Activated CD4-positive, alpha-beta memory T cell treated with anti-CD3 and anti-CD28 coated beads for 36 hours (primary cell): ENCODE measurements at regions not wholly inside any gene's neighbourhood (a gene's known extent, or its start where the extent isn't known, plus 50 kb on each side); places are given as distances from the start of the nearest gene placed in this dataset.
"Not testable (repeated sequence)": the region's sequence is repeated elsewhere in the genome, so short reads cannot be mapped to it uniquely, and the experiment has no call there.

Experiments
- CTCF ChIA-PET: fragments of 350-600 bp; sonication (Branson Sonifier 250); formaldehyde crosslinking; loops from one replicate; lab custom pipeline; 2021; ENCODE audit warnings: antibody characterized with exemption, inconsistent platforms; lab: Charles Lee
- POLR2A ChIA-PET: fragments of 350-600 bp; sonication (Branson Sonifier 250); formaldehyde crosslinking; loops from one replicate; lab custom pipeline; 2021; ENCODE audit warnings: antibody characterized with exemption; lab: Charles Lee
- DNase-seq: peaks from one replicate; pipeline ENCODE4 v3.0.0-alpha.2; 2020
- H3K27ac Mint-ChIP-seq: one replicate; pipeline ENCODE4 v1.8.0; 2021; ENCODE audit warnings: mixed read lengths
- H3K27me3 Mint-ChIP-seq: one replicate; pipeline ENCODE4 v1.8.0; 2021; ENCODE audit warnings: mixed read lengths
- H3K36me3 Mint-ChIP-seq: one replicate; pipeline ENCODE4 v1.8.0; 2021; ENCODE audit warnings: mixed read lengths
- H3K4me1 Mint-ChIP-seq: one replicate; pipeline ENCODE4 v1.8.0; 2021; ENCODE audit warnings: low read depth, mixed read lengths
- H3K4me3 Mint-ChIP-seq: one replicate; pipeline ENCODE4 v1.8.0; 2021; ENCODE audit warnings: mild to moderate bottlenecking, mixed read lengths
- H3K9me3 Mint-ChIP-seq: one replicate; pipeline ENCODE4 v1.8.0; 2021; ENCODE audit warnings: mixed read lengths
- intact Hi-C: fragments of 100-400 bp; cut with micrococcal nuclease; formaldehyde crosslinking; loops from one replicate; pipeline ENCODE4 v1.15.1; 2023

DNA sequence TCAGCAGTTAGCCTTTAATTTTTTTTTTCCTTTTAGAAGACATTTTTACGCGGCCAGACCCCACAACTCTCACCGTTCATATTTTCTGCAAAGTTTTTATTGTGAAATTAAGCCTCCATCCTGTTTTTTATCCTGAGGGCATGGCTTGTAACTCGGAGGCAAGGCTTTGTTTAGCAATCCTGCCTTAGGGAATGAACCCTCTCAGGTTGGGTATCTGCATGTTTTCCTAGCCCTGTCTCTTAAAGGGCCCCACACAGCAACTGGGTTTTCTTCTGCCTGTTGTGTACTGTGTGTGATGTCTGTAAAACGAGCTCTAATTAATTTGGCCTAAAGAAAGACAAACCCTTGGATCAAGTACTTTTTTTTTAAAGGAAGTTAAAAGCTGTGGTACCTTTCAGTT, 130.2 kb upstream of the COBL start:
- peaks cover 11% of the 10 kb centered on the region for H3K9me3 Mint-ChIP-seq
- intact Hi-C loops: no loop called here
- no peaks in the 10 kb centered on the region for H3K36me3 Mint-ChIP-seq
- no peak overlapping the region for H3K27ac Mint-ChIP-seq
- no peak overlapping the region for H3K4me3 Mint-ChIP-seq
- POLR2A ChIA-PET: no interaction called here
- H3K4me1 Mint-ChIP-seq: no peaks in the 10 kb centered on the region
- peaks cover 11% of the 10 kb centered on the region for H3K27me3 Mint-ChIP-seq
- DNase-seq: no peak
- CTCF ChIA-PET: no interaction called here

DNA sequence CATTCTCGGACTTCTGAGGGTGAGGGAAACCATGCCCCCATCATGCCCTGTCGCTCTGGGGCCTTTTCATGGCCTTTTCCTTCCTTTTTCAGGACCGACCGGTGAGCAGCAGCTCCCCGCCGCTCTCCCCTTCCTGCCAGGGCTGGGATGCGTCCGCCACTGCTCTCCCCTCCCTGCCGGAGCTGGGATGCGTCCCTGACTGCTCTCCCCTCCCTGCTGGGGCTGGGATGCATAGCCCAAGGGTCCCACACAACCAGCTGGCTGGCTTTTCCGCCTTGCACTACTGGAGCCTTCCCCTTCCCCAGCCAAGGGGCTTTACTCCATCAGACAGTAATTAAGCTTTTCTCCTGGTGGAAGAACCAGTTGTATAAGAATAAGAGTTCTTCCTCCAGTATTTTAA, 129.7 kb upstream of the COBL start:
- Mint-ChIP-seq H3K27ac (no peak overlapping the region), H3K9me3 (peaks cover 11% of the 10 kb centered on the region), H3K27me3 (peaks cover 11% of the 10 kb centered on the region), H3K4me1 (no peaks in the 10 kb centered on the region), H3K4me3 (no peak overlapping the region), H3K36me3 (no peaks in the 10 kb centered on the region)
- intact Hi-C loops: no loop called here
- POLR2A ChIA-PET: no interaction called here
- CTCF ChIA-PET: no interaction called here
- DNase-seq: no peak

DNA sequence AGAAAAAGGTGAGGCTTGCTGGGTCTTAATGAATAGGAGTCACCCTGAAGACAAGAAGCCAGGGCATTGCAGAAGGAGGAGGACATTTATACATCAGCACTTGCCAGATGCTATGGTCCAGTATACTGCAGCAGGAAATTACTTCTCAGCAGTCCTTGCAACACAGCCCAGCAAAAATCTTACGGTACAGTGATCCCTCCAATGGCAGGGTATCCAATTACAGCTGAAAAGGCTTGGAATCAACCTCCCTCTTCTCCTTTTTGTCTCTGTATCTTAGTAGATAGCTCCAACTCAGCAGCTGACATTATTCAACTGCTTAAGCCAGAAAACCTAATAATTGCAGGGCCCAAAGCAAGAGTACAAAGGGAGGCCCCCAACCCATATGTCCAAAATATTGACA, 128.3 kb upstream of the COBL start:
- ChIA-PET CTCF (no interaction called here), POLR2A (no interaction called here)
- H3K27ac Mint-ChIP-seq: no peak overlapping the region
- intact Hi-C loops: no loop called here
- H3K36me3 Mint-ChIP-seq: no peaks in the 10 kb centered on the region
- peaks cover 11% of the 10 kb centered on the region for H3K9me3 Mint-ChIP-seq
- DNase-seq: no peak
- no peak overlapping the region for H3K4me3 Mint-ChIP-seq
- H3K4me1 Mint-ChIP-seq: no peaks in the 10 kb centered on the region
- H3K27me3 Mint-ChIP-seq: peaks cover 3% of the 10 kb centered on the region

DNA sequence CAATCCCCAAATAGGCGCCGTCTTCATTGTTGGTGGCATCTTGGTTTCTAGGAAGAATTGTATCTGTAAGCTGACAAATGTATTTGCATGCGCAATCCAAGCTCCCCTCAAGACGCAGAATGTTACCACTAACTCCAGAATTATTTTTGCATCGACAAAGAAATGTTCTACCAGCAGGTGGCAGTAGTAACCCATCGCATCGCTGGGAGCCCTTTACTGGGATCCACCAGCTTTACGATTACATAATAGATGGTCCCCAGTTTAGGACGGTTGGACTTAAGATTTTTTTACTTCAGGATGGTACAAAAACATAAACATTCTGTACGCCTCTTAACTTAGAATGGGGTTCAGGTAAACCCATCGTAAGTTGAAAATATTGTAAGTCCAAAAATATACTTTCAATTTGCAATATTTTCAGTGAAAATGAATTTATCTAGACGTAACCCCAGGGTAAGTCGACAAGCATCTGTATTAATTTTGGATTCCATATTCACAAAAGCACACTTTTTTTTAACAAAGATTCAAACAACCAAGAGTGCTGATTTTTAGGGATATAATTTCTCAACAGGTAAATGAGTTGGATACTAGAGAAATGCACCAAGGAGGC, 114.0 kb upstream of the COBL start:
- intact Hi-C loops: no loop called here
- Mint-ChIP-seq H3K27me3 (peaks cover 5% of the 10 kb centered on the region), H3K4me1 (peaks cover 4% of the 10 kb centered on the region), H3K36me3 (no peaks in the 10 kb centered on the region), H3K9me3 (no peaks in the 10 kb centered on the region), H3K27ac (no peak overlapping the region), H3K4me3 (no peak overlapping the region)
- CTCF ChIA-PET: interaction anchor here (0.6 to 1.7 kb wide), 5 partner anchors 27 to 1567 kb away, joined by 3 to 5 read pairs (median 3); no protein-coding TSS in a partner anchor
- POLR2A ChIA-PET: no interaction called here
- DNase-seq: peak; percentile 49

DNA sequence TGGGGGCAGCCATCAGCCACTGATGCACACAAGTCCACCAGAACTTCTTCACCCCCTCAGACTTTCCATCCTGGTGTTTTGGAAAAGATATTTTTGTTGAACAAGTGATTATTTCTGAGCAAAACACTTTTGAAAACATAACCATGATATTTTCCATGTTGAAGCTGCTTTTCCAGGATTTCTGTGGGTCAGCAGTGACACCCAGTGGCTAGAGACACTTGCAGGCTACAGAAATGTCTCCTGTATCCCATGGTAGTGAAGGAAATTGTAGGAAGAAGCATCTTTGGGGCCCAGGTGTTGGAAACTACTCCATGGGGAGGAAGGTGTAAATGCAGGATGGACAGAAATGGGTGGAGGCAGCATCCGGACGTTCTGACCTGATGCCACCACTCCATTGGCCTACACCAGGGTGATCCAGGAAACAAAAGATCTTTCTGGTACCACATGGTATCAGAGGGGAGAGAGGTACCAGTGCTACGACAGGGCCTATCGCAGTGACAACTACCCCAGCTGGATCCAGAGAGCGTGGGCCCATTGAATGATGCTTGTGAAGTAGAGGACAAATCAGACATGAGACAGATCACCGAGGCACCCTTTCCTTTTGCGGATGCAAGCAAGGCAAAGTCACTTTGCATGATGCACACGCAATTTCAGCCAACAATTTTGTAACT, 111.7 kb upstream of the COBL start:
- Mint-ChIP-seq H3K36me3 (no peaks in the 10 kb centered on the region), H3K4me3 (no peak overlapping the region), H3K27me3 (peaks cover 5% of the 10 kb centered on the region), H3K9me3 (no peaks in the 10 kb centered on the region), H3K4me1 (peaks cover 4% of the 10 kb centered on the region), H3K27ac (no peak overlapping the region)
- ChIA-PET CTCF (no interaction called here), POLR2A (no interaction called here)
- DNase-seq: no peak
- intact Hi-C loops: loop anchor here (1.0 kb wide), 1 partner anchor 266 kb away; no protein-coding TSS in a partner anchor

DNA sequence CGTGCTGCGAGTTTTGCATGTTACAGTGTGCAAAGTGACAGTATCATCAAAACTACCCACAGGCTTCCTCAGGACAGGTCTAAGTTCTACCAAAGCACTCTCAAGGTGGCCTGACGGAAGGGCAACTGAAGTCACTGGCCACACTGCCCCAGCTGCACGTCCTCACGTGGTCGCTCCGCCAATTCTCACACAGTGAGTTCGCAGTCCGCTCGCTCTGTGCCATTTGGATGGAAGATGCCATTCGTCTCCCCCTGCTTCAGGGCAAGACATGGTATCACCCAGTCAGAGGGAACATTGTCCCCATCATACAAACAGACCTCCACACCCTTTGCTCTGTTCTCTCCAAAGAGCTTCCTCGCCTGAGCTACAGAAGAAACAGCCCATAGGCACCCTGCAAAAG, 109.6 kb upstream of the COBL start:
- ChIA-PET CTCF (no interaction called here), POLR2A (no interaction called here)
- no peak for DNase-seq
- intact Hi-C loops: no loop called here
- peaks cover 4% of the 10 kb centered on the region for H3K4me1 Mint-ChIP-seq
- no peaks in the 10 kb centered on the region for H3K9me3 Mint-ChIP-seq
- H3K4me3 Mint-ChIP-seq: no peak overlapping the region
- H3K27me3 Mint-ChIP-seq: peaks cover 5% of the 10 kb centered on the region
- no peak overlapping the region for H3K27ac Mint-ChIP-seq
- H3K36me3 Mint-ChIP-seq: no peaks in the 10 kb centered on the region

DNA sequence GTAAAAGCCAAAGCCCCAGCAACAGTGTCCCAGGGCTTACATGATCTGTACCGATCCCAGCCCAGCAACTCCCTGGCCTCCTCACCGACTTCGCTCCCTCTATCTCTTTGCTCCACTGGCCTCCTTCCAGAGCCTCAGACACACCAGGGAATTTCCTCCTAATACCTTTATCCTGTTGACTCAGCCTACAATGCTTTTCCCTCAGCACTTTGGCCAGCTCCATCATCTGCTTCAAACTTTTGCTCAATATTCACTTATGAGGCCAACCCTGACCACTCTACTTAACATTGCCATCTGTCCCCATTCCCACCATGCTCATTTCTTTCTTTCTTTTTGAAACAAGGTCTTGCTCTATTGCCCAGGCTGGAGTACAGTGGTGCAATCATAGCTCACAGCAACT, 93.3 kb upstream of the COBL start:
- H3K9me3 Mint-ChIP-seq, H3K27me3 Mint-ChIP-seq, H3K4me3 Mint-ChIP-seq, intact Hi-C loops, H3K4me1 Mint-ChIP-seq, CTCF ChIA-PET, H3K27ac Mint-ChIP-seq, DNase-seq, H3K36me3 Mint-ChIP-seq: not testable (repeated sequence)
- POLR2A ChIA-PET: interaction anchor here (0.6 kb wide), 1 partner anchor 485 kb away, joined by 3 read pairs; no protein-coding TSS in a partner anchor

DNA sequence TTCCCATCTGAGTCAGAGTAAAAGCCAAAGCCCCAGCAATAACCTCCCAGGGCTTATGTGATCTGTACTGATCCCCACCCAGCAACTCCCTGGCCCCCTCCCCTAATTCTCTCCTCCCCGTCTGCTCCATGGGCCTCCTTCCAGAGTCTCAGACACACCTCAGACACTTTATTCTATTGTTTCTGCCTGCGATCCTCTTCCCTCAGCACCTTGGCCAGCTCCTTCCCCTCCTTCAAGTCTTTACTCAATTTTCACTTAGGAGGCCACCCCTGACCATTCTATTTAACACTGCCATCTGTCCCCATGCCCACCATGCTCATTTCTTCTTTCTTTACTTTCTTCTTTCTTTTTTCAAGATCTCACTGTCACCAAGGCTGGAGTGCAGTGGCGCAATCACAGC, 81.0 kb upstream of the COBL start:
- H3K27me3 Mint-ChIP-seq, H3K27ac Mint-ChIP-seq, DNase-seq, H3K9me3 Mint-ChIP-seq, H3K36me3 Mint-ChIP-seq, POLR2A ChIA-PET, intact Hi-C loops, H3K4me1 Mint-ChIP-seq, H3K4me3 Mint-ChIP-seq, CTCF ChIA-PET: not testable (repeated sequence)

DNA sequence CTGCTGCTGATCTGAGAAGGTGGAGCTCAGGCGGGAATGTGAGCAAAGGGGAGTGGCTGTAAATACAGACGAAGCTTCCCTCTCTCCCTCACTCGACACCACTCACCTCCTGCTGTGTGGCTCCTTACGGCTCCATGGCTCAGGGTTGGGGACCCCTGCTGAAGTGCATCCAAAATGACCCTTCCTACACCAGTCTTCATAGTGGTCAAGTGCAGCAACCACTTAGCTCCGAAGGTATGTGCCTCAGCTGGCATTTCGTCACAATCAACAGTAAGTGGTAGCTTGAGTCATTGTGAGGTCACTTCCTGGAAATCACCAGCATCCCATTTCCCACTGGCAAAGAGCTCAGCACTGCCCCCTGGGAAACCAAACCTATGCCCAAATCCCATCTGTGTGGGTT, 76.4 kb upstream of the COBL start:
- DNase-seq, intact Hi-C loops, H3K9me3 Mint-ChIP-seq: not testable (repeated sequence)

DNA sequence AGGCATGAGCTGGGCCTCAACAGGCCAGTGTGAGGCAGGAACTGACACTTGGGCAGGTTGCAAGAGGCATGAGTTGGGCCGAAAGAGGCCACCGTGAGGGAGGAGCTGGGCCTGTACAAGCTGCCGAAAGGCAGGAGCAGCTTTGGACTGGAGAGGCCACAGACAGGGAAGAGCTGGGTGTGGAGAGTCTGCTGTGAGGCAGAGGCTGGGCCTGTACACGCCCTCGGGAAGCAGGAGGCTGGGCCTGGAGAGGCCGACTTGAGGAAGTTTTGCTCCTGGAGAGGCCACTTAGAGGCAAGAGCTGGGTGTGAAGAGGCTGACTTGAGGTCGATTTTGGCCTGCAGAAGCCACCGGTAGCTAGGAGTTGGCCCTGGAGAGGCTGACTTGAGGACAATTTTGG, 73.3 kb upstream of the COBL start:
- H3K36me3 Mint-ChIP-seq, H3K27ac Mint-ChIP-seq, DNase-seq, H3K4me3 Mint-ChIP-seq, intact Hi-C loops, POLR2A ChIA-PET, CTCF ChIA-PET, H3K4me1 Mint-ChIP-seq, H3K9me3 Mint-ChIP-seq, H3K27me3 Mint-ChIP-seq: not testable (repeated sequence)

More for the DNA sequence above, 76.4 kb upstream of the COBL start:
- H3K36me3 Mint-ChIP-seq, H3K4me1 Mint-ChIP-seq, POLR2A ChIA-PET, H3K27me3 Mint-ChIP-seq, H3K27ac Mint-ChIP-seq, H3K4me3 Mint-ChIP-seq, CTCF ChIA-PET: not testable (repeated sequence)

DNA sequence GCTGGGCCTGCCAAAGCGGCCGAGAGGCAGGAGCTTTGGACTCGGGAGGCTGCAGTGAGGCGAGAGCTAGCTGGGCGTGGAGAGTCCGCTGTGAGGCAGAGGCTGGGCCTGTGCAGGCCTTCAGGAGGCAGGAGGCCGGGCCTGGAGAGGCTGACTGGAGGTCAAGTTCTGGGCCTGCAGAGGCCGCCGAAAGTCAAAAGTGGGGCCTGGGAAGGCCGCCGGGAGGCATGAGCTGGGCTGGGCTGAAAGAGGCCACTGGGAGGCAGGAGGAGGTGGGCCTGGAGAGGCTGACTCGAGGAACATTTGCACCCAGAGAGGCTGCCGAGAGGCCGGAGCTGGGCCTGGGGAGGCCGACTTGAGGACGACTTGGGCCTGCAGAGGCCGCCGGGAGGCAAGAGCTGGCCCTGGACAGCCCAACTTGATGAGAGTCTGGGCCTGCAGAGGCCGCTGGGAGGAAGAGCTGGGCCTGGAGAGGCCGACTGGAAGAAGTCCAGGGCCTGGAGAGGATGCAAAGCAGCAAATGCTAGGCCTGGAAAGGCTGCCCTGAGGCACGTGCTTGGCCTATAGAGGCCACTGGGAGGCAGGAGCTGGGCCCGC, 72.7 kb upstream of the COBL start:
- not testable (repeated sequence) for H3K27ac Mint-ChIP-seq, H3K27me3 Mint-ChIP-seq
- CTCF ChIA-PET: interaction anchor here (0.7 kb wide), 1 partner anchor 226 kb away, joined by 4 read pairs; no protein-coding TSS in a partner anchor

DNA sequence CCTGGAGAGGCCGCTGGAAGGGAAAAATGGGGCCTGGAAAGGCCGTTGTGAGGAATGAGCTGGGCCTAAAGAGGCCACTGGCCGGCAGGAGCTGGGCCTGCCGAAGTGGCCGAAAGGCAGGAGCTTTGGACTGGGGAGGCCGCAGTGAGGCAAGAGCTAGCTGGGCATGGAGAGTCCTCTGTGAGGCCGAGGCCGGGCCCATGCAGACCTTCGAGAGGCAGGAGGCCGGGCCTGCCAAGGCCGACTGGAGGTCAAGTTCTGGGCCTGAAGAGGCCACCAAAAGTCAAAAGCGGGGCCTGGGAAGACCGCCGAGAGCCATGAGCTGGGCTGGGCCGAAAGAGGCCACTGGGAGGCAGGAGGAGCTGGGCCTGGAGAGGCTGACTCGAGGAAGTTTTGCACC, 71.6 kb upstream of the COBL start:
- H3K36me3 Mint-ChIP-seq, intact Hi-C loops, H3K9me3 Mint-ChIP-seq, H3K4me1 Mint-ChIP-seq, H3K27ac Mint-ChIP-seq, DNase-seq, CTCF ChIA-PET, H3K27me3 Mint-ChIP-seq, POLR2A ChIA-PET, H3K4me3 Mint-ChIP-seq: not testable (repeated sequence)

More for the DNA sequence above, 72.7 kb upstream of the COBL start:
- H3K4me3 Mint-ChIP-seq, intact Hi-C loops, H3K9me3 Mint-ChIP-seq, POLR2A ChIA-PET, DNase-seq, H3K4me1 Mint-ChIP-seq, H3K36me3 Mint-ChIP-seq: not testable (repeated sequence)
